GM10248 (cell line): ENCODE measurements at regions not wholly inside any gene's neighbourhood (a gene's known extent, or its start where the extent isn't known, plus 50 kb on each side); places are given as distances from the start of the nearest gene placed in this dataset.

Experiments
- CTCF ChIA-PET: fragments of 300-600 bp; sonication (Branson Sonifier 250); formaldehyde crosslinking; extraction: SDS; loops from one replicate; lab custom pipeline; 2021; ENCODE audit warnings: antibody characterized with exemption; lab: Yijun Ruan, JAX
- POLR2A ChIA-PET: fragments of 350-650 bp; sonication (Branson Sonifier 250); formaldehyde crosslinking; extraction: SDS; loops from one replicate; lab custom pipeline; 2020; ENCODE audit warnings: antibody characterized with exemption; lab: Yijun Ruan, JAX
- DNase-seq: peaks from one replicate; pipeline ENCODE4 v3.0.0; 2012; ENCODE audit errors: extremely low spot score
- TF ChIP-seq, protein P1 (sequence below): IDR thresholded peaks from 2 replicates; pipeline ENCODE4 v1.5.1; 2012; ENCODE audit warnings: mild to moderate bottlenecking, low read depth; ENCODE audit errors: extremely low read depth, missing control alignments, control extremely low read depth

- ChIA-PET CTCF (interaction anchor here (1.5 kb wide), 1 partner anchor 15 kb away, joined by 4 read pairs; no protein-coding TSS in a partner anchor), POLR2A (no interaction called here)
- TF ChIP-seq, protein P1, sequence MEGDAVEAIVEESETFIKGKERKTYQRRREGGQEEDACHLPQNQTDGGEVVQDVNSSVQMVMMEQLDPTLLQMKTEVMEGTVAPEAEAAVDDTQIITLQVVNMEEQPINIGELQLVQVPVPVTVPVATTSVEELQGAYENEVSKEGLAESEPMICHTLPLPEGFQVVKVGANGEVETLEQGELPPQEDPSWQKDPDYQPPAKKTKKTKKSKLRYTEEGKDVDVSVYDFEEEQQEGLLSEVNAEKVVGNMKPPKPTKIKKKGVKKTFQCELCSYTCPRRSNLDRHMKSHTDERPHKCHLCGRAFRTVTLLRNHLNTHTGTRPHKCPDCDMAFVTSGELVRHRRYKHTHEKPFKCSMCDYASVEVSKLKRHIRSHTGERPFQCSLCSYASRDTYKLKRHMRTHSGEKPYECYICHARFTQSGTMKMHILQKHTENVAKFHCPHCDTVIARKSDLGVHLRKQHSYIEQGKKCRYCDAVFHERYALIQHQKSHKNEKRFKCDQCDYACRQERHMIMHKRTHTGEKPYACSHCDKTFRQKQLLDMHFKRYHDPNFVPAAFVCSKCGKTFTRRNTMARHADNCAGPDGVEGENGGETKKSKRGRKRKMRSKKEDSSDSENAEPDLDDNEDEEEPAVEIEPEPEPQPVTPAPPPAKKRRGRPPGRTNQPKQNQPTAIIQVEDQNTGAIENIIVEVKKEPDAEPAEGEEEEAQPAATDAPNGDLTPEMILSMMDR, result no peak
- DNase-seq, result no peak
Measured at GRCh38 chr9:89683626-89684025, 78.8 kb downstream of the GADD45G start.

DNA sequence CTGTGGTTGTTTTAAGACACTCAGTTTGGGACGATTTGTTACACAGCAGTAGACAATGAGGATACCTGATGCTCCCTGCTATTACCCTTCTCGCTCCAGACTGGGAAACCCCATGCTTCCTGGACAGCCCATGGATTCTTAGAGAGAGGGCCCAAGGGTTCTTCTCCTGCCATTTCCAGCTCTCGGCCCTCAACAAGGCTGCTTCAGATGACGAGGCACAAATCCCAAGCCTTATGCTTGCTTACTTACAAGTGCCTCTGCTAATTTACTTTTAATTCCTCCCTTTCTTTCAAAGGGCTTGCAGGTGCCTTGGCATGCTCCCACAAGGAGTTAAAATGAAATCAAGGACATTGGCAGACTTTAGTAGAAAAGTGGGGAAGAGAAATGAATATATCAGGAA is 79.4 kb downstream of the GADD45G start:
- ChIA-PET POLR2A (no interaction called here), CTCF (no interaction called here)
- no peak for DNase-seq
- TF ChIP-seq, protein P1, result no peak

- DNase-seq, result no peak
- POLR2A ChIA-PET, result no interaction called here
- CTCF ChIA-PET, result interaction anchor here (2.0 kb wide), 1 partner anchor 9 kb away, joined by 4 read pairs; no protein-coding TSS in a partner anchor
- TF ChIP-seq, protein P1, result no peak
Measured at GRCh38 chr9:89684912-89685636, 80.3 kb downstream of the GADD45G start.

DNA sequence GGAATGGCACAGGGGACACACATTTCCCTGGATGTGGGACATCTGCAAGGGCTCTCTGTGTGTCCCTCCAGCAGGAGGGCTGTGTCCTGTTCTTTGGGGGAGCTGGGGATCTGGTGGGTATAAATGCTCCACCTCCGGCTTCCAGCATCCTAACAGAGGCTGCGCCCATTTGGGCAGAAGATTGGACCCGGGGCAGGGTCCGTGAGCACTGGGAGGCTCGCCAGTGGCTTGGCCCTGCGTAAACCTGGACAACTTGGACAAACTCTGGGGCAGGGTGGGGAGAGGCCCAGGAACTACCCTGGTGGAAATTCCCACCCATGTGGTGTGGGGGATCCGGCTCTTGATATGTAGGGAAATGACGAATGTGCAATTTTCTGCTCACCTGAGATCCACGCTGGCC is 80.9 kb downstream of the GADD45G start:
- DNase-seq, result no peak
- TF ChIP-seq, protein P1, result no peak
- CTCF ChIA-PET, result interaction anchor here (0.9 to 2.0 kb wide), 3 partner anchors 10 to 52 kb away, joined by 3 to 4 read pairs (median 3); no protein-coding TSS in a partner anchor
- POLR2A ChIA-PET, result no interaction called here

DNA sequence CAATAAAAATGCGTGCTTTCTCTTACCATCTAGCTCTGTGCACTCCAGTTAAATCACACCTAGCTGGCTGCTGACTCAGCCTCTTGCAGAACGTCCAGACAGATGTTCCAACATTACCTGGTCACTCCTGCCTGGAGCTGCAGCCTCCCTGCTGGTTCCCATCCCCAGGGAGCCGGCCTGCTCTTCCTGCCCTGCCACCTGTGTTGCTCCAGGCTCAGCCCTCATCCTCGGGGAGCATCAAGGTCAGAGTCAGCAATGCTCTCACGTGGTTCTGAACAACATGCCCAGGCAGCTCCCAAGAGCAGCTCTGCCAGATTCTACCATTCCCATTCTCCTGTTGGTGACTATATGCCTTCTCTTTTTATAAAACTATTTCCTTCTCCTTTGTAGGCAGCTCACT is 81.3 kb downstream of the GADD45G start:
- POLR2A ChIA-PET, result no interaction called here
- TF ChIP-seq, protein P1, result no peak
- DNase-seq, result no peak
- CTCF ChIA-PET, result interaction anchor here (0.9 to 2.0 kb wide), 3 partner anchors 10 to 53 kb away, joined by 3 to 4 read pairs (median 3); no protein-coding TSS in a partner anchor

DNA sequence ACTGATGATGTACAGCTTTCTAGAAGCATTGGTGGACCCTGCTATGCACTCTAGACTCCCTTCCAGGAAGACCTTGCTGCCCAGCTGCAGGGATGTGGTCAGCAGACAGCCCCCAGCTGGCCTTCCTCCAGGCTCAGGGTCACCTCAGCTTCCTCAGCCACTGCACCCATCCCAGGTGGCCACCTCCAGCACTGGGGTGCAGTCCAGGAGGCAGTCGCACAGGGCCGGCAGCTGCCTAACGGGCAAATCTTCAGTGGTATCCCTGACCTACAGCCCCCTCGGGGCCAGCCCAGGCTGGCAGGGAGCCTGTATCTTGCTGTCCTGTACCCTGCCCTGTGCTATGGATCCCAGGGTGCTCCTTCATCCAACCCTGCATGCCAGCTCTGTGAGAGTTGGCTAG is 81.8 kb downstream of the GADD45G start:
- TF ChIP-seq, protein P1, result no peak
- ChIA-PET POLR2A (no interaction called here), CTCF (interaction anchor here (0.9 to 2.0 kb wide), 3 partner anchors 11 to 53 kb away, joined by 3 to 4 read pairs (median 3); no protein-coding TSS in a partner anchor)
- no peak for DNase-seq
